Stomach (tissue), 8 donors: ENCODE measurements at regions not wholly inside any gene's neighbourhood (a gene's known extent, or its start where the extent isn't known, plus 50 kb on each side); places are given as distances from the start of the nearest gene placed in this dataset.
A peak's percentile ranks its signal among the peaks of the same experiment; 100 is the strongest.

ENCODE experiments used
- DNase-seq, 2 donors: peaks; one replicate each; pipeline versions ENCODE4 v3.0.0 to v3.0.0-alpha.2; 2013 to 2019
- H3K27ac ChIP-seq, 5 donors: fragments of 200-600 bp in 4 of 5; sonication (generic) in 4 of 5; one replicate each; pipeline ENCODE4 v1.5.1; 2013 to 2019; ENCODE audit warnings: mild to moderate bottlenecking in 1 of 5, moderate library complexity in 1 of 5
- H3K27me3 ChIP-seq, 3 donors: fragments of 200-600 bp; sonication (generic); one replicate each; pipeline ENCODE4 v1.5.1; 2017 to 2019; ENCODE audit warnings: mixed run types in 1 of 3
- H3K36me3 ChIP-seq, 4 donors: fragments of 200-600 bp; sonication (generic); 1 replicate in 3 of 4; 2 replicates in 1 of 4; pipeline ENCODE4 v1.5.1; 2016 to 2019
- H3K4me1 ChIP-seq, 4 donors: fragments of 200-600 bp; sonication (generic); one replicate each; pipeline ENCODE4 v1.5.1; 2016 to 2019
- H3K4me3 ChIP-seq, 4 donors: fragments of 200-600 bp; sonication (generic) in 3 of 4; one replicate each; pipeline ENCODE4 v1.5.1; 2016 to 2019; ENCODE audit warnings: mild to moderate bottlenecking in 1 of 4
- H3K9me3 ChIP-seq, 4 donors: fragments of 200-600 bp; sonication (generic); one replicate each; pipeline ENCODE4 v1.5.1; 2016 to 2019
- EP300 ChIP-seq: sonication (generic); formaldehyde crosslinking; IDR thresholded peaks from one replicate; pipeline ENCODE4 v1.6.1; 2017; ENCODE audit warnings: antibody characterized with exemption
- POLR2A ChIP-seq, 4 donors: fragments of 450-650 bp; IDR thresholded peaks; one replicate each; pipeline ENCODE4 v1.6.1; 2016; ENCODE audit warnings: antibody characterized with exemption in 4 of 4, control low read depth in 2 of 4, mild to moderate bottlenecking in 1 of 4, moderate library complexity in 1 of 4
- POLR2AphosphoS5 ChIP-seq, 3 donors: sonication (generic); formaldehyde crosslinking; IDR thresholded peaks; one replicate each; pipeline ENCODE4 v1.6.1; 2016; ENCODE audit warnings: antibody characterized with exemption in 3 of 3
- WGBS, 5 donors: extraction: QIAGEN DNeasy Blood & Tissue Kit in 3 of 5; methylation state at CpG; one replicate each; pipeline versions ENCODE4 v1.1.5 to v1.1.7; 2013 to 2018; 5-methylcytosine and 5-hydroxymethylcytosine counted together
- intact Hi-C: fragments of 100-400 bp; cut with DNase I; formaldehyde crosslinking; loops from one replicate; pipeline ENCODE4 v1.15.1; 2023; ENCODE audit warnings: low total_unique reads
- TF ChIP-seq, protein P1 (sequence below), 7 experiments: fragments of 450-650 bp in 4 of 7; fragments of 200-600 bp in 3 of 7; sonication (generic) in 3 of 7; IDR thresholded peaks; one replicate each; pipeline ENCODE4 v1.5.1; 2016 to 2019; ENCODE audit warnings: antibody characterized with exemption in 7 of 7, control low read depth in 2 of 7, mild to moderate bottlenecking in 1 of 7
- donor health status: healthy with polysubstance abuse.
- donor health status: Bipolar disorder and iron deficiency.
- donor health status: healthy.

DNA sequence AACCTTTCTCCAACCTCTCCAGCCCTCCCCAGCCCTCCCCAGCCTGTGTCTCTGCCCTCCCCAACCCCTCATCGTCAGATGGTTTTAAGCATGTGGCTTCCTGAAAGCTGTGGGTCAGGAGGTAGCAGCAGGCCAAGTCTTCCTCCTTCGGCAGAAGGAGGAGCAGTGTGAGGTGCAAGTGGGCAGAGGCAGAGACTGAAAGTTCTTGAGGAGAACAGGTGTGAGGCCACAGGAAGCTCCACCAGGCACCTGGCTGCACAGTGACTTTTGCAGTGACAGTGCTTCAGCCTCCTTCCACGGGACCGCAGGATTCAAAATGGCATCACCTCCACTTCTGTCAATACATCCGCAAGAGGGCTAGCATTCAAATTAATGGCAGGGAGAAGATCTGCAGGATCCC lies 203.9 kb upstream of the LEF1 start:
- peak in 1 of 2 donors; percentile 22 for DNase-seq
- Histone ChIP-seq H3K4me1 (no peaks in the 10 kb centered on the region), H3K27ac (no peak overlapping the region), H3K27me3 (peaks cover 0 to 22% (median 3%) of the 10 kb centered on the region in 3 donors), H3K36me3 (no peaks in the 10 kb centered on the region), H3K4me3 (no peak overlapping the region), H3K9me3 (no peaks in the 10 kb centered on the region)
- intact Hi-C loops: no loop called here
- TF ChIP-seq, protein P1, sequence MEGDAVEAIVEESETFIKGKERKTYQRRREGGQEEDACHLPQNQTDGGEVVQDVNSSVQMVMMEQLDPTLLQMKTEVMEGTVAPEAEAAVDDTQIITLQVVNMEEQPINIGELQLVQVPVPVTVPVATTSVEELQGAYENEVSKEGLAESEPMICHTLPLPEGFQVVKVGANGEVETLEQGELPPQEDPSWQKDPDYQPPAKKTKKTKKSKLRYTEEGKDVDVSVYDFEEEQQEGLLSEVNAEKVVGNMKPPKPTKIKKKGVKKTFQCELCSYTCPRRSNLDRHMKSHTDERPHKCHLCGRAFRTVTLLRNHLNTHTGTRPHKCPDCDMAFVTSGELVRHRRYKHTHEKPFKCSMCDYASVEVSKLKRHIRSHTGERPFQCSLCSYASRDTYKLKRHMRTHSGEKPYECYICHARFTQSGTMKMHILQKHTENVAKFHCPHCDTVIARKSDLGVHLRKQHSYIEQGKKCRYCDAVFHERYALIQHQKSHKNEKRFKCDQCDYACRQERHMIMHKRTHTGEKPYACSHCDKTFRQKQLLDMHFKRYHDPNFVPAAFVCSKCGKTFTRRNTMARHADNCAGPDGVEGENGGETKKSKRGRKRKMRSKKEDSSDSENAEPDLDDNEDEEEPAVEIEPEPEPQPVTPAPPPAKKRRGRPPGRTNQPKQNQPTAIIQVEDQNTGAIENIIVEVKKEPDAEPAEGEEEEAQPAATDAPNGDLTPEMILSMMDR (IDR thresholded peaks at IDR 0.05): no peak
- no peak for TF ChIP-seq POLR2A (IDR thresholded peaks at IDR 0.05)
- TF ChIP-seq POLR2AphosphoS5 (IDR thresholded peaks at IDR 0.05): no peak
- TF ChIP-seq EP300: no peak
- WGBS, 5 donors: 71 to 85% (median 78%) methylated on average over 5 of the region's 5 CpGs

DNA sequence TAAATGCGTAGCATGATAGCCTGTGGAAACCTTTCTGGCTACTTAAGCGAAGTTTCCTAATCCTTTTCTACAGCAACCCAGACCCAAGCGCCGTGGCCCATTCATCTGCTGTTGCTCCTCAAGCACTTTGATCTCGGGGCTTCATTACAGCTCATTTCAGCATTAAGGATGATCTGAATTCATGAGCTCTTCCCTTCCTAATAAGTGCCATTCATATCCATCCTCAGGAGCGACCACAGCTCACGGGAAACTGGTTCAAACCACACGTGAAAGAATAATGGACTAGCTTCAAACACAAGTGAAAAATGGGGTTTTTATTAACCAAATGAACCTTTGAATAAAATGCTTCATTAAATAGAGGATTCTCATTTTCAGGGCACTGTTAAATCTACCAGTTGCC lies 202.6 kb upstream of the LEF1 start:
- WGBS, 5 donors: 76 to 84% (median 80%) methylated on average over 8 of the region's 8 CpGs

DNA sequence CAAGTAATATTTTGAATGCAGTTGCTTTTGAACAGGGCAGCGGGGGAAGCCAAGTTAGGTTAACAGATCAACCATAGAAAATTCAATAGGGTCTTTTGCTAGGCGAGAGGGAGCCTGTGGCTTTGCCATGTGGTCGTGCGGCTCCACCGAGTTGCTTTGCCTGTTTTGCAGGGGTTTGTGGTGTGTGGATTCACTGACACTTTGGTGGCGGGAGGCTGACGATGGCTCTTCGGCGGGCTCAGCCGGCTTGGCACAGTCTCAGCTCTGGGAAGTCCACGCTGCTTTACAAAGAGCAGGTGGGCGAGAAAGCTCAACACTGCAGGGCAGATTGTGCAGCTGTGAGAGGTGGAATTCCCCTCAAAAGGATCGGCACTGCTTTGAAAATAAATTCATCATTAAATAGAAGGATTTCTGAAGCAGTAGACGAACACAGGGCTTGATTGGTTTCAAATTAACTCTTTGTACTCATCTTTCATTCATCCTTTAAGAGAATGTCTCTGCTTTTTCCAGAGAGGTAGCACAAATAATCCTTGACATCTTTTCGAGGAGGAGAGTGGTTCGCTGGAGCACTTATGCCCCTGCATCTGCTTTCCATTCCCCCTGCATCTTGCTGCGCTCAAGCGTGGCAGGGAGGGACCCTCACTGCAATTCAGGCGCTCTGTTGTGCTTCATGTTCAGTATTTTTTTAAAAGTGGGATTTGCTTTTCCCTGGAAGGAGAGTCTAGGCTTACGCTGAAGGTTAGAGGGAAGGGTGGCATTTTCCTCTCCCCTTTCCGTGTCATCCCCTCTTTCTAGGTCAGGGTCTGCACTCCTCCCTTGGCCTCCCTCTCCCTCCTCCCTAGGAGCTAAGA lies 201.8 kb upstream of the LEF1 start:
- Histone ChIP-seq H3K27ac (no peak overlapping the region), H3K4me1 (no peaks in the 10 kb centered on the region), H3K4me3 (no peak overlapping the region), H3K9me3 (no peaks in the 10 kb centered on the region), H3K36me3 (no peaks in the 10 kb centered on the region), H3K27me3 (peaks cover 0 to 22% (median 3%) of the 10 kb centered on the region in 3 donors)
- intact Hi-C loops: no loop called here
- WGBS, 5 donors: 64 to 79% (median 69%) methylated on average over 21 of the region's 21 CpGs
- peak in 1 of 2 donors; percentile 26 for DNase-seq
- no peak for TF ChIP-seq POLR2AphosphoS5 (IDR thresholded peaks at IDR 0.05)
- no peak for TF ChIP-seq POLR2A (IDR thresholded peaks at IDR 0.05)
- TF ChIP-seq, protein P1 (IDR thresholded peaks at IDR 0.05): no peak
- TF ChIP-seq EP300: no peak

More for the DNA sequence above, 202.6 kb upstream of the LEF1 start:
- H3K27ac ChIP-seq: no peak overlapping the region
- no peaks in the 10 kb centered on the region for H3K4me1 ChIP-seq
- intact Hi-C loops: no loop called here
- DNase-seq: no peak
- H3K36me3 ChIP-seq: no peaks in the 10 kb centered on the region
- TF ChIP-seq, protein P1 (IDR thresholded peaks at IDR 0.05): no peak
- no peak for TF ChIP-seq EP300
- H3K27me3 ChIP-seq: peaks cover 0 to 22% (median 3%) of the 10 kb centered on the region in 3 donors
- H3K9me3 ChIP-seq: no peaks in the 10 kb centered on the region
- H3K4me3 ChIP-seq: no peak overlapping the region

DNA sequence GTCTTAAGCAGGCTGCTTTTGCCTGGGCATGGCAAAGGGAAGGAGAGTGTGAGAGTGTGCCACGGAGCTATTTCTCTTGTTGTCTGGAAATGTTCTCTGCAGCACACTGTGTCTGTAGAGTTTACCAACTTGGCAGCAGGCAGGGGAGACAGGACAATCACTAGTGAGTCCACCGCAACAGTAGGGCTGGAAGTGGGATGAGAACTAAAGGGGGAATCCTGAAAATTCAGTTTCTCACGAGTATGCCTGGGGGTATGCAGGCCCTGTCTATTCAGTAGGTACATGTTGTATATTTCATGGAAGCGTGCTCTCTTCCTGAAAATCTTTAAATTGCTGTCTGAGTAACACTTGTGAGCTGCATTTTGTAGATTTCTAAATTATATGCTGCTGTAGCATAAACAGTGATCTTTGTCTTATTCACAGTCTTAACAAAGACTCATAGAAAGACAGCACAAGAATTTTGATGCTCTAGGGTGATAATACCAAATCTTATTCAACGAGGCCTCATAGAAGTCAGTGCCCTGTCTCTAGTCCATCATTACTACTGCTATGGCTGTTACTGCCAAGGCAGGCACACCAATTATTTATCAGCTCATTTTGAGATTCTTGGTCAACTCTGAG lies 200.4 kb upstream of the LEF1 start:
- WGBS, 5 donors: 72 to 90% (median 80%) methylated on average over 5 of the region's 5 CpGs
- intact Hi-C loops: no loop called here
- H3K36me3 ChIP-seq: no peaks in the 10 kb centered on the region
- H3K27me3 ChIP-seq: peaks cover 0 to 22% (median 3%) of the 10 kb centered on the region in 3 donors
- H3K4me1 ChIP-seq: no peaks in the 10 kb centered on the region
- no peak overlapping the region for H3K4me3 ChIP-seq
- DNase-seq: no peak
- no peaks in the 10 kb centered on the region for H3K9me3 ChIP-seq
- H3K27ac ChIP-seq: no peak overlapping the region
- TF ChIP-seq, protein P1 (IDR thresholded peaks at IDR 0.05): no peak
- TF ChIP-seq POLR2AphosphoS5 (IDR thresholded peaks at IDR 0.05): no peak
- TF ChIP-seq EP300: no peak
- no peak for TF ChIP-seq POLR2A (IDR thresholded peaks at IDR 0.05)
